Dermis microvascular lymphatic vessel endothelial cell (primary cell): ENCODE measurements at regions not wholly inside any gene's neighbourhood (a gene's known extent, or its start where the extent isn't known, plus 50 kb on each side); places are given as distances from the start of the nearest gene placed in this dataset.

Experiments
- DNase-seq, 2 donors: peaks; one replicate each; pipeline versions ENCODE4 v3.0.0 to v3.0.0-alpha.2; 2010; ENCODE audit warnings: low read depth in 2 of 2

- DNase-seq: peak in 1 of 2 donors; percentile 12
Measured at GRCh38 chr20:39429726-39430125, 467.6 kb downstream of the DHX35 start.

DNA sequence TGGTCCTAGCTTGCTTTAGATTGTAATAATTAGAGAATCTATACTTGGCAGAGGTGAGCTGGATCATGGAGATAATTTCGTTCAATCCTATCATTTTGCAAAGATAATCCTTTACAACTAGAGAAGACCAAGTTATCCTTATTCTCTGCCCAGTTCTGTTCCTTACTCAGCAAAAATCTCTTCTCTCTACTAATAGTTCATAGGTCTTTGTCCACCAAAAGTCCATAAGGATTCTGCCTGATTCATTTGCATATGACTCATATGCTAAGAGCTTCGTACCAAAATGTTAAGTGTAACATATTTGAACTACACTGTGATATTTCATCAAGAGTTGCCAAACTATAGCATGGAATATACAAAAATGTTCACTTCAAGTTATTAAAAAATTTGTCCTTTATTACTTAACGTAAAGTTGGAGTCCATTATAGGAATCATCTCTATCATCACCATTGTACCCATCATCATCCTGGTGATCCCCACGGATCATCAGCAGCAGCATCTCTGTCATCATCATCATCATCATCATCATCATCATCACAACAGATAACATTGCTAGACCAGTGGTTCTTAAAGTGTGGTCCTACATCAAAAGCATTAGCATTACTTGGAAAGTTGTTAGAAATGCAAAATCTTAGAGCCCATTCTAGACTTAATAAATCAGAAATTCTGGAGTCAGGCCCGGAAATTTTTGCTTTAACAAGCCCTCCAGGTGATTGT is 463.0 kb downstream of the DHX35 start:
- no peak for DNase-seq

DNA sequence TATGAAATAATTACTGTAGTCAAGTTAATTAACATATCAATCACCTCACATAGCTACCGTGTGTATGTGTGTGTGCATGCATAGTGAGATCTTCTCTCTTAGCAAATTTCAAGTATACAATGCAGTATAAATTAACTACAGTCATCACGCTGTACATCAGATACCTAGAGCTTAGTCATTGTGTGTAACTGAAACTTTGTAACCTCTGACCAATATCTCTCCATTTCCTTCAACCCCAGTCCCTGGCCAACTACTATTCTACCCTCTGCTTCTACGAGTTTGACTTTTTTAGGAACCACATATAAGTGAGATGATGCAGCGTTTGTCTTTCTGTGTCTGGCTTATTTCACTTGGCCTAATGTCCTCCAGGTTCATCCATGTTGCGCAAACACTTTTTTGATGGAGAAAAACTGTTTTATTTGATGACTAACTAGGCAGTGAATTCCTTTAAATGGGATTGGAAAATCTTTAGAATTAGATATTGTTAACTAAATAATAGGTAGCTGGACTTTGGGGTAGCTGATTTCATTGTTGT is 459.5 kb downstream of the DHX35 start:
- DNase-seq: no peak

DNA sequence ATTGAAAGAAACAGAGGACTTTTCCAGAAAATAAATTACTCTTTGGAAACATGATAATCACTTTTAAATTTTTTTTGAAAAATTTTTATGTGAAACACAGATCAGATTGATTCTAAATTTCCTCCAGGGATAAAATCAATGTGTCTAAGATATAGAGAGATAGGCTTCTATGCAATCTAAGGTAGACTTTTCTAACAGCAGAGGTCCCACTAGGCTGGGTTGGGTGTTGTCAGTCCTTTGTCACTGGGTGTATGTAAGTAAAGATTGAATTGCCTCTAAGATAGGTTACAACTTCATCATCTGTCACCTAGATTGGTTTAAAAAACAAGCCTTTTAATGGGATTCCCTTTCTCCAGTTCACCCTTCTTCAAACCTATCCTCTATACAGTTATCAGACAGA is 449.9 kb downstream of the DHX35 start:
- DNase-seq: no peak

- no peak for DNase-seq
Measured at GRCh38 chr20:39399463-39399862, 437.3 kb downstream of the DHX35 start.

DNA sequence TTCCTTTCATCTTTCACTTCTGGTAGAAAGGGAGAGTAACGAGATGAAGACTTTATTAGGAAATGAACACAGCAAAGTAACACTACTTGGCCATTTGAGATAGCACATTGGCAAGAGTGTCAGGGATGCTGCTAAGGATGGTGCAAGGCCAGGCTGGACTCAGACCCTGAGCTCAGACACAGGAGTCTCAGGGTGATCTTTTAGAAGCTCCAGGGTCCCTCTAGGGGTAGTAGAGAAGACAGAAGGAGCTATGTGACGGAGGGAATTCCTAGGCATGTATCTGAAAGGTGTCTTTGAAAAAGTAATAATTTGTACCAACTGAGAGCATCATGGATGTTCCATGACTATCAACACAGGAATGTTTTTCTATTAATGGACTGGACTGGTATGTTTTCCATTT is 436.5 kb downstream of the DHX35 start:
- DNase-seq: no peak

GRCh38 chr20:39397646-39398045 is 435.5 kb downstream of the DHX35 start:
- DNase-seq: no peak

DNA sequence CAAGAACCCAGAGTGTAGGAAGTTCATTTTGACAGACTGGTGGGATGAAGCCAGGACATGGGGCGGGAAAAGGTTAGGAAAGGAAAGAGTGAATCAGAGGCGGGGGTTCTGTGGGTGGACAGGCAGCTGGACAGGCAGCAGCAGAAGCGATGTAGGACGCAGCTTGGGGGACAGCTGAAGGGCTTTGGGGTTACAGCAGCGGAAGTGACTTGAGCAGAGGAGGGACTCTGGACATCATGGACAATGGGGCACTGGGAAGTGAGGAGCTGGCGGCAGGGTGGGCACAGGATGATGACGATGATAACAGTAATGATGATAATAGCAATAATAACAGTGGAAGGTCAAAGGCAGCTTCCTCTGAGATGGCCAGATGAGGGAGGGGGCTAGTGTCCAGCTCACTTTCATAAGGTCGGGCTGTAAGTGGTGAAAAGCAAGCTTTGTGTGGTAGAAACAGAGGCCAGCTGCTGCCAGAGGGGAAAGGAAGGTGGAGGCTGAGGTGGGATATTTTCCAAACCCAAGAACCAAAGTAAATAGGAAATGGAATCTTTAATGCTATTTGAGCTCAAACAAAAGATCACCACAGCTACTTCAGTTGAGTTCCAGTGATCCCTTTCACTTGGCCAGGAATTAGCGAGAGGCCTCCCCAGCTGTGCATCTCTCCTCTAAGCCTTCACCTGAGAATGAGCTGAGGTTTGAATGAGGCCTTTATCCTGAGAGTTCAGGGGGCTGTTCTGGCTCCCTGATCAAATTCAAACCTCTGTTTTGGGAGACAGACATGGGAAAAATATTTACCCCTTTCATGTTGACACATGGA is 433.5 kb downstream of the DHX35 start:
- peak; percentile 21 to 40 for DNase-seq

DNA sequence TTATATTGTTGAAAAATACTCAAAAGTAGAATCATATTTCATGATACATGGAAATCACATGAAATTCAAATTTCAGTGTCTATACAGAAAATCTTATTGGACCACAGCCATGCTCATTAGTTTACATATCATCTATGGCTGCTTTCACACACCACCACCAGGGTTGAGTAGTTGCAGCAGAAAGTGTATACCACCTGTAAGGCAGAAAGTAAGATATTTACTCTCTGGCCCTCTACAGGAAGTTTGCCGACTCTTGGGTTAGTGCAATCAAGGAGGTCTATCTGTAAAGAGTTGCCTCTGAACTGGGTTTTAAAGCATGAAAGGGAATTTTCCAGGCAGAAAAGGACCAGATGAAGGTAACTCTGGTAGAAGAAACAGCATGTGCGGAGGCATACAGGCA is 432.3 kb downstream of the DHX35 start:
- no peak for DNase-seq

DNA sequence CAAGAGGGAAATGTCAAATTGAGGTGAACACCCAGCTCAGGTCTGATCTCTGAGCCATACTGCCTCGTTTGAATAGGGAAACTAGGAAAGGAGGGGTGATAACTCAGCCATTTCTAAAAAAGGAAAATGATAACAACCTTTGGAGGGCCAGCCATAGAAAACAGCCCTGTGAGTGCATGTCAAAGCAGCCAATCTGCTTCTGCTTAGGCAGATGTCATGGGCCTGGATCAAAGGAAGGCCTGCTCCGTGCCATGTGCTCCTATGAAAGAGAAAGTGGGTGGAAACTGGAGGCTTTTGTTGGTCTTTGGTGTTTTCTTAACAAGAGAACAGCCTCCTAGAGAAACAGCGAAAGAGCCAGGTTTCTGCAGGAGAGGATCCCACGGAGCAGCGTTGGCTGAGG is 428.0 kb downstream of the DHX35 start:
- DNase-seq: no peak

GRCh38 chr20:39381595-39381994 is 419.5 kb downstream of the DHX35 start:
- no peak for DNase-seq

DNA sequence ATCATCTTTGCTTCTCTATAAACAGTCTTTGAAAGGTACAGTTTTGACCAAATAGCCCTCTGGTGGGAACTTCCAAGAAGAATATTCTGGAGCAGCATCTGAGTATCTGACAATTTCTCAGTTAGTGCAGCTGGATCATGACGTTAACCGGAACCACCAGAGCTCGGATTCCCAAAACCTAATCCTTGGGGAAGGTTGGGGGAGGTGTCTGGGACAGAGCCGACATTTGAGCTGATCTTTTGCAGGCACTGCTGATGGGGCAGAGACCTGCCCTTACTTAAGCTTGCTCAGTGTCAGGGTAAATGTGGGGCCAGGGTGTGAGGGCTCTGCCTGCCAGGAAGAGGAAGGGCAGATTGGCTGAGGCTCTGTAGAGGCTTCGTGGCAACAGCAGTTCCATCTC is 416.6 kb downstream of the DHX35 start:
- no peak for DNase-seq

- no peak for DNase-seq
Measured at GRCh38 chr20:39376788-39377187, 414.6 kb downstream of the DHX35 start.

DNA sequence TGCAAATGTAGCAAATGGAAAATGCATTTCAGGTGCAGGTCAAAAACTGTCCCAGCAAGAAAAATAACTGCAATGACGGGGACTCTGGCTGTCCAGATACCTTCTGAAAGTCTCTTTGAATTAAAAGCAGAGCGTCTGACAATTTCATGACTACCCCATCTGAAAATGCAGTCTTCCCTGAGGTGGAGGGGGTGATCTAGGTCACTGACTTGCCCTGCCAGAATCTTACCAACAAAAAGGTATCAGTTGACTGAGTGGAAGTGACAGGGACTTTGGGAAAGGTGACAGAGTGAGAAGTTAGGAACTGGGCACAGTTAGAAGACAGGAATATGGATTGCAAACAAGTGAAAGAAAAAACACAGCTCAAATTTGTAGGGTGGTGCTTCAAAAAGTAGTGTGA is 402.2 kb downstream of the DHX35 start:
- no peak for DNase-seq

DNA sequence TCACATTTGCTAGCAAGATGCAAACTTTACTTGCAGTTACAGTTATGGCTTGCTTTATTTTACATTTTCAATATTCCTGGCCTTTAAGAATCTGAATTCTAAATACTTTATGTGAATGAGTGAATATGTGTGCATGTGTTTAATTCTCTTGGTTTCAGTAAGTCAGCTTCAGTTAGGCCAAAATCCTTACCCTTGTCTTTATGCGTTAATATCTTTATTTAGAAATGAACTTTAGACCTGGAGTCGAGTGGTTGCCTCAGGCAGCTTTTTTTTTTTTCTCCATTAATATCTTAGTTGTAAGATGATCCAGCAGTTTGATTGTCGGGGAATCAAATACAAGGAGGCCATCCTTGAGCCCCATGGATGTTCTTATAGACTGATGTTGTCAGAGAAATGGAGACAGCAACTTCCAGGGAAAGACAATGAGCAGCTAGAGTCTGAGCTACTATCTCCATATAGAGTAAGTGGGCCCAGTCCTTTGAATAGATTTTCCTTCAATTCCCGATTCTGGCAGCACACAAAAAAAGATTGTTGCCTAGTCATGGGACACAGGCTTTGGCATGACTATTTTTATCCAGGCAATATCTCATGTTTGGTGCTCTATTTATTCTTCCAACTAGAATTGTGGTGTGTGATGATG is 398.0 kb downstream of the DHX35 start:
- DNase-seq: no peak

- DNase-seq: no peak
Measured at GRCh38 chr20:39358052-39358451, 395.9 kb downstream of the DHX35 start.

- DNase-seq: no peak
Measured at GRCh38 chr20:39356908-39357307, 394.8 kb downstream of the DHX35 start.

- no peak for DNase-seq
Measured at GRCh38 chr20:39349240-39349639, 387.1 kb downstream of the DHX35 start.

DNA sequence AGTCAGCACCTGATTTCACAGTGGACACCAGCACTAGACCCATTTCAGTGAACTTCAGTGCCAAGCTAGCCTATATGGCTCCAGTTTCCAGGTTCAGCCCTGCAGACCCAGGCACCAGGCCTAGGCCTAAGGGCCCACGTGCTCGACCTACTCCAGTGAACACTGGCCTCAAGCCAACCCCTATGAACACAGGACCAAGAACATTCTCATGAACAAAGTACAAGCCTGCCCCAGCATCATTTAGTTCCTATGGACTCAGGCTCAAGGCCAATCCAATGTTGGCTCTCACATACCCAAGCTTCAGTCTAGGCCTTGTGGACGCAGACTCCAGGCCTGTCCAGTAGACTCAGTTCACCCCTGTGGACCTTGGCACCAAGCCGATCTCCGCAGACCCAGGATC is 385.5 kb downstream of the DHX35 start:
- DNase-seq: no peak

DNA sequence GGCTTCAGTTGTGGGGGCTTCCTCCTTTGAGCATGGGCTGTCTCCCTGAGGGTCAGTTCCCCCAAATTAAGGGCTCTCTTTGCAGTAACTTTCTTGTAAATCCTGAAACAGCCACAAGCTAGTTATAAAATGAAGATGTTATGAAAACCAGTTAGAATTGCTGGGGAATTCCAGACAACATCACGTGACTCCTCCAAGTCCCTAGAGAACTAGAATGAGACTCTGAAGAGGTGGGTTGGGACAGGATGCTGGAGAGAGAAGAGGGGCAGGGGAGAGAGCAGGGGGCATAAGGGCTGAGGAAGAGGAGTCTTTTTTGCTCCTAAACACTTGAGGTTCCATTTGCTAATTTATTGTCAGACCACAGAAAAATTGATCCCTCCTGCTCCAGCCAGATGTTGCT is 380.3 kb downstream of the DHX35 start:
- no peak for DNase-seq

GRCh38 chr20:39338469-39339376 is 376.6 kb downstream of the DHX35 start:
- DNase-seq: no peak
